GM06990 (cell line): ENCODE measurements at regions not wholly inside any gene's neighbourhood (a gene's known extent, or its start where the extent isn't known, plus 50 kb on each side); places are given as distances from the start of the nearest gene placed in this dataset.

Experiments used
- DNase-seq: peaks from one replicate; pipeline ENCODE4 v3.0.0-alpha.2; 2011; ENCODE audit not compliant: insufficient read length; ENCODE audit errors: extremely low read depth
- H3K27me3 ChIP-seq: replicated peaks from 2 replicates; pipeline ENCODE4 v1.6.0; 2011; ENCODE audit warnings: low read length; ENCODE audit not compliant: control insufficient read depth, insufficient read depth
- H3K36me3 ChIP-seq: 2 replicates; pipeline ENCODE4 v1.5.1; 2011; ENCODE audit warnings: low read length; ENCODE audit not compliant: control insufficient read depth, insufficient read depth
- H3K4me3 ChIP-seq: replicated peaks from 2 replicates; pipeline ENCODE4 v1.5.1; 2011; ENCODE audit warnings: low read depth, mild to moderate bottlenecking, control low read depth, low read length
- CTCF ChIP-seq: IDR thresholded peaks from 2 replicates; pipeline ENCODE4 v1.5.1; 2011; ENCODE audit warnings: low read length, control low read depth, mild to moderate bottlenecking, inconsistent platforms; ENCODE audit not compliant: insufficient read depth, poor library complexity, severe bottlenecking

DNA sequence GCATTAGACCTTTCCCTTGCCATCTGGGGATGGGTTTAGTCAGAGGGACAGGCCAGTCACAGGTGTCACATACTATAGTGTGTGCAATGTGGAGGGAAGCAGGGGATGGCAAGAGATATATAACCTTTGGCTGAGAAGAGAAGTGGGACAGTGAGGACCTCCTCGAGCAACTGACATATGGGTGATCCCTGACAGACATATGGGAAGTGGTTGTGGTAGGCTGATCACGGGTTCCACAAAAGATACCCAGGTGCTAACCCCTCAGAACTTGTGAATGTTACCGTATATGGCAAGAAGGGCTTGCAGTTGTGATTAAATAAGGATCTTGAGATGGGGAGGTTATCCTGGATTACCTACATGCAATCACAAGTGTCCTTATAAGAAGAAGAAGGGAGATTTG, 188.1 kb upstream of the MPHOSPH6 start:
- no peak for TF ChIP-seq CTCF
- DNase-seq, result no peak
- H3K4me3 ChIP-seq, result no peak overlapping the region
- no peaks in the 10 kb centered on the region for H3K36me3 ChIP-seq
- no peaks in the 10 kb centered on the region; the same call in 1 of the 2 replicates for H3K27me3 ChIP-seq

DNA sequence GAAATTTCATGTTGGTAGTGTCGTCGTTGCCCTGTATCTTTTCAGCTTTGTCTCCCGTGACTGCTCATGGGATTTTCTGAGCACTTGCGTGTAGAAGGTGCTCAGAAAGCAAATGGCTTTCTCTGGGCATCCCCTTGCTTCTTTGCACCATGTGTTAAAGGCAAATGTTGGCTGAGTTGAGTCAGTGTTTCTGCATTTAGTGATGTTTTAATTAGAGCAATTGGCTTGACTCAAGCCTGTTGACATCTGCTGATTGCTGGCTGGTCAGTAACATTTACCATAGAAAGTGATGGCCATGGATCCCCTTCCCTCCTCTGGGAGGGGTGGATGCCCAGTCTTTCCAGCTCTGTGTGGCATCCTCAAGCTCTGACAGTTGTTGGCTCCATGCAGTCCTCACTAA, 187.2 kb upstream of the MPHOSPH6 start:
- H3K36me3 ChIP-seq, result no peaks in the 10 kb centered on the region
- H3K27me3 ChIP-seq, result no peaks in the 10 kb centered on the region; the same call in 1 of the 2 replicates
- no peak overlapping the region for H3K4me3 ChIP-seq
- no peak for TF ChIP-seq CTCF
- DNase-seq, result no peak

GRCh38 chr16:82350560-82350959, 180.5 kb upstream of the MPHOSPH6 start:
- no peak for DNase-seq
- H3K4me3 ChIP-seq, result no peak overlapping the region
- TF ChIP-seq CTCF, result no peak
- H3K27me3 ChIP-seq, result no peaks in the 10 kb centered on the region
- no peaks in the 10 kb centered on the region for H3K36me3 ChIP-seq

DNA sequence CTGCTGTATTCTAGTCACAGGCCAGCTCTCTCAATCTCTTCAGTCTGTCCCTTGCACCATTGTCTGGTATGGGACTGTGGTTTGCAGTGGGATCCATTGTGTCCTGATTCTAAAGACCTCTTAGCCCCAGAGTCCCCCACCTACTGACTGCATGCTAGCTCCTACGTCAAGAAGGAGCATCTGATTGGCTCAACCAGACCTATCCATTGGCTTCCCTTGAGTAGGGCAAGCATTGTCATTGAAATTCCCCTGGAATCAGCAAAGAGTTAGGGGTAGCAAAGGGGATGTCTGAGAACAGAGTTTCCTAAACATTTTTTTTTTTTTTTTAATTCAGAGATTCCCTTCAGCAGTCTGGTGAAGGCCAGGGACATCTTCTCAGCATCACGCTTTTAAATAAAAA, 175.3 kb upstream of the MPHOSPH6 start:
- no peak for TF ChIP-seq CTCF
- Histone ChIP-seq H3K36me3 (no peaks in the 10 kb centered on the region), H3K4me3 (no peak overlapping the region), H3K27me3 (peaks cover 3% of the 10 kb centered on the region)
- no peak for DNase-seq

DNA sequence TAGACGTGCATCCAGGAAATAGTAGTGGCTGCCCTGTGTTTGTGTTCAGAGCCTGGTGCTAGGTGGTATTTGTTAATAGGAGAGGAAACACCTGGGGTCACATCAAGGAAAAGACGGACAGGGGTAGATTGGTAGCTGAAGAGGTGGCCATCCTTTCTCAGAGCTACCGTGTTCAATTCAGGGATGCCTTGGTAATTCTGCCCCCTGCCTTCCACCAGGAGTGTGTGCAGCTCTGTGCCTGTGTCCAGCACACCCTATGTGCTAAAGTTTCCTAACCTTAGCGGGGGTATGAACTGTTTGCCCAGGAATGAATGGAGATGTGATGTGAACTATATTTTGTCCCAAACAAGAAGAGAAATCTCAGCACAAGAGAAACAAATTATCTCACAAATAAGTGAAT, 174.1 kb upstream of the MPHOSPH6 start:
- peak; percentile 50 for TF ChIP-seq CTCF
- H3K27me3 ChIP-seq, result peaks cover 3% of the 10 kb centered on the region
- no peak for DNase-seq
- H3K4me3 ChIP-seq, result no peak overlapping the region
- H3K36me3 ChIP-seq, result no peaks in the 10 kb centered on the region

GRCh38 chr16:82341146-82341669, 171.2 kb upstream of the MPHOSPH6 start:
- no peaks in the 10 kb centered on the region for H3K36me3 ChIP-seq
- H3K27me3 ChIP-seq, result peaks cover 5% of the 10 kb centered on the region
- no peak for TF ChIP-seq CTCF
- H3K4me3 ChIP-seq, result no peak overlapping the region
- DNase-seq, result no peak
